ENCODE measurements at regions not wholly inside any gene's neighbourhood (a gene's known extent, or its start where the extent isn't known, plus 50 kb on each side); places are given as distances from the start of the nearest gene placed in this dataset.

GRCh38 chr14:81989211-81989610 lies 455.6 kb upstream of the SEL1L start:
- TF ChIP-seq CTCF (conservative IDR thresholded peaks at IDR 0.05; ENCODE audit: low read length) (no peak), EZH2phosphoT487 (IDR thresholded peaks at IDR 0.05; ENCODE audit: borderline replicate concordance, low read depth, low read length) (no peak)

All from OCI-LY7 (cell line).